ENCODE measurements at regions not wholly inside any gene's neighbourhood (a gene's known extent, or its start where the extent isn't known, plus 50 kb on each side); places are given as distances from the start of the nearest gene placed in this dataset.

DNA sequence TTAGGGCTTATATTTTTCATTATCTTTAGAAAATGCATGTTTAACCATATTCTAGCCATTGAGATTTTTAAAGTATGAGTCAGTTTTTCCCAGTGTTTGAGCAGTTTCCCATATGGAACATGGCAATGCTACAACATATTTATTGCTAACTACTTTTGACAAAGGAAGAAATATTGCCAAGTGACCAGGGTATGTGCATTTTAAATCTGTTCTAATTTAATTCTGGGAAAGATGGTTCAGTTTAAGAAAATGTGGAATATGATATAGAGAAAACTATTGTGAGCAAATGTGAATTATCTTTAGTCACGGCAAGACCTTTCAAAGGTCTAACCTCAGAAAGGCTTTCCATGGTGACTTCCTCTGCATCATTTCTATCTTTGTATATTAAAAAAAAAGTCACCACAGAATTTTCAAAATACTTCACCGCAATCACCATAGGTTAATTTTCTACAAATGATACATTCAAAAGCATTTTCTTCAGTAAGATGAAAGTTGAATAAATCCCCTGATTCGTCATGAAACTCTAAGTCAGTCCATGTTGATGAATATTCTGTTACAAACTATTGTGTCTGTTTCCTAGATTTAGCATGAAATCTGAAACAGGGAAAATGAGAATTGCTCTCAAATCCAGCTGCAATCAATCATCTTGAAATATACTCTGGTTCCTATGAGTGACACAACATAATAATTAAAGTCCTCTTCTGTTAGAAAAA lies 2349.0 kb upstream of the TENM3 start:
- no peak overlapping the region for H2BK15ac ChIP-seq (ENCODE audit: low read length)
- no peak overlapping the region for H3K23ac ChIP-seq (ENCODE audit: low read depth, low read length, poor library complexity)
- no peak overlapping the region for H2BK120ac ChIP-seq (ENCODE audit: low read depth, low read length)
- no peaks in the 10 kb centered on the region for H3K36me3 ChIP-seq (replicated peaks in 1 of 2; ENCODE audit: control insufficient read depth in 2 of 2, insufficient read depth in 2 of 2, low read length in 2 of 2)
- no peak overlapping the region for H2AFZ ChIP-seq (ENCODE audit: low read length)
- H3K9me3 ChIP-seq (replicated peaks in 1 of 2; ENCODE audit: control insufficient read depth in 2 of 2, insufficient read depth in 1 of 2, low read depth in 1 of 2, low read length in 2 of 2), result no peaks in the 10 kb centered on the region
- H3K18ac ChIP-seq (ENCODE audit: low read length), result no peak overlapping the region
- no peak overlapping the region for H3K4ac ChIP-seq (ENCODE audit: low read length)
- no peak overlapping the region for H3K27ac ChIP-seq (replicated peaks; ENCODE audit: low read length)
- no peak for DNase-seq (ENCODE audit: low spot score)
- H4K91ac ChIP-seq (ENCODE audit: low read depth, low read length, poor library complexity), result no peak overlapping the region
- no peak overlapping the region for H2BK12ac ChIP-seq (ENCODE audit: low read length)
- no peak overlapping the region for H3K4me2 ChIP-seq (ENCODE audit: insufficient read depth, low read length, poor library complexity, severe bottlenecking)
- H4K8ac ChIP-seq (ENCODE audit: low read depth, low read length), result no peak overlapping the region
- no peak overlapping the region for H2AK5ac ChIP-seq (ENCODE audit: low read depth, low read length)
- no CpG with 5 or more reads among the region's 3 CpGs for WGBS, 2 donors (ENCODE audit: extremely low coverage in 2 of 2, insufficient read length in 2 of 2, insufficient replicate concordance in 1 of 2)
- H2BK5ac ChIP-seq (ENCODE audit: low read length), result no peak overlapping the region
- no peak overlapping the region for H3K9ac ChIP-seq (ENCODE audit: low read depth, low read length, poor library complexity)
- no peaks in the 10 kb centered on the region for H3K27me3 ChIP-seq (ENCODE audit: control insufficient read depth in 3 of 3, insufficient read depth in 3 of 3, low read depth in 1 of 3, low read length in 3 of 3)
- H3K14ac ChIP-seq (ENCODE audit: low read length), result no peak overlapping the region
- peaks cover 2% of the 10 kb centered on the region for H3K79me1 ChIP-seq (ENCODE audit: low read depth, low read length)
- no peaks in the 10 kb centered on the region for H3K4me1 ChIP-seq (ENCODE audit: control insufficient read depth in 2 of 2, insufficient read depth in 1 of 2, low read depth in 1 of 2, low read length in 2 of 2)
- H3K4me3 ChIP-seq (ENCODE audit: low read length in 2 of 2), result no peak overlapping the region

DNA sequence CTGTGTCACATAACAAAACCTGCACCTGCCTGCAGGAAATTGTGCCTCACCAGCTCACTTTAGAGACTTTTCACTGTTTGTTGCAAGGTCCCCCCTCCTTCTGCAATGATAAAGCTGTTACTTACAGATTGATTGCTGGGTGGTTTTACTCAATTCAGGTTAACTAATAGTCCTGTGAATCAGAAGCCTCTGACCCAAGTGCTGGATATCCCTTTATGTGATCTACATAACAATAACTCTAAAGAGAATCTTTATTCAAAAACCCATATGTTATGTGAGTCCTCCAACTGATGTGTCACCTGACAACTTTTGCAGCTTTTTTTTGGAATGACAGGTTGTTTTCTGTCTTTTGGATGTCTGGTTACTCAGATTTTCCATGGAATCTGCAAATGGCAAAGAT lies 2323.6 kb upstream of the TENM3 start:
- Histone ChIP-seq H3K9me3 (replicated peaks in 1 of 2; ENCODE audit: control insufficient read depth in 2 of 2, insufficient read depth in 1 of 2, low read depth in 1 of 2, low read length in 2 of 2) (no peaks in the 10 kb centered on the region), H3K4ac (ENCODE audit: low read length) (no peak overlapping the region), H2BK5ac (ENCODE audit: low read length) (no peak overlapping the region), H3K4me1 (ENCODE audit: control insufficient read depth in 2 of 2, insufficient read depth in 1 of 2, low read depth in 1 of 2, low read length in 2 of 2) (no peaks in the 10 kb centered on the region), H2AFZ (ENCODE audit: low read length) (no peak overlapping the region), H4K8ac (ENCODE audit: low read depth, low read length) (no peak overlapping the region), H3K4me2 (ENCODE audit: insufficient read depth, low read length, poor library complexity, severe bottlenecking) (no peak overlapping the region), H3K79me1 (ENCODE audit: low read depth, low read length) (no peaks in the 10 kb centered on the region), H3K27ac (replicated peaks; ENCODE audit: low read length) (no peak overlapping the region), H3K4me3 (ENCODE audit: low read length in 2 of 2) (no peak overlapping the region), H3K27me3 (ENCODE audit: control insufficient read depth in 3 of 3, insufficient read depth in 3 of 3, low read depth in 1 of 3, low read length in 3 of 3) (no peaks in the 10 kb centered on the region), H3K18ac (ENCODE audit: low read length) (no peak overlapping the region), H2BK120ac (ENCODE audit: low read depth, low read length) (no peak overlapping the region), H4K91ac (ENCODE audit: low read depth, low read length, poor library complexity) (no peak overlapping the region), H3K14ac (ENCODE audit: low read length) (no peak overlapping the region), H2AK5ac (ENCODE audit: low read depth, low read length) (no peak overlapping the region), H3K9ac (ENCODE audit: low read depth, low read length, poor library complexity) (no peak overlapping the region), H3K36me3 (replicated peaks in 1 of 2; ENCODE audit: control insufficient read depth in 2 of 2, insufficient read depth in 2 of 2, low read length in 2 of 2) (no peaks in the 10 kb centered on the region), H2BK15ac (ENCODE audit: low read length) (no peak overlapping the region), H2BK12ac (ENCODE audit: low read length) (no peak overlapping the region), H3K23ac (ENCODE audit: low read depth, low read length, poor library complexity) (no peak overlapping the region)
- DNase-seq (ENCODE audit: low spot score), result no peak

DNA sequence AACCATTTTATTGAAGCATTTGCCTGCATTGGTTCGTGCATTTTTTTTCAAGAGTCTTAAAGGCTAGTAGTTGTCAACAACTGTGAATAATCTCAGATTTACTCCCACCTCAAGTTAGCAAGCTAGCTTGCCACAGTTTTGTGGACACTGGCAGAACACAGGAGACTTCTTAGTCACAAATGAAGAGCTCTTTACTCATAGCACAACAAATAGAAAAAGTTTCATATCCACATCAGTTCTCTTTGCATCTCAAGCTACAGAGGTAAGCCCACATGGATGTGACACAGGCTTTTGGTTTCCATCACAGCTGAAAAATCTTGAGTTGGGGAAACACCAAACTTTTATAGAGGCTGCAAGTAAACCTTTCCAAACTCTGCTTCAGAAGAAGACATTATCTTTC lies 2315.7 kb upstream of the TENM3 start:
- Histone ChIP-seq H2AK5ac (ENCODE audit: low read depth, low read length) (no peak overlapping the region), H2AFZ (ENCODE audit: low read length) (no peak overlapping the region), H3K14ac (ENCODE audit: low read length) (no peak overlapping the region), H3K27ac (replicated peaks; ENCODE audit: low read length) (no peak overlapping the region), H4K91ac (ENCODE audit: low read depth, low read length, poor library complexity) (no peak overlapping the region), H3K4ac (ENCODE audit: low read length) (no peak overlapping the region), H3K27me3 (ENCODE audit: control insufficient read depth in 3 of 3, insufficient read depth in 3 of 3, low read depth in 1 of 3, low read length in 3 of 3) (no peaks in the 10 kb centered on the region), H3K79me1 (ENCODE audit: low read depth, low read length) (no peaks in the 10 kb centered on the region), H3K9ac (ENCODE audit: low read depth, low read length, poor library complexity) (no peak overlapping the region), H3K9me3 (replicated peaks in 1 of 2; ENCODE audit: control insufficient read depth in 2 of 2, insufficient read depth in 1 of 2, low read depth in 1 of 2, low read length in 2 of 2) (no peaks in the 10 kb centered on the region), H4K8ac (ENCODE audit: low read depth, low read length) (no peak overlapping the region), H3K36me3 (replicated peaks in 1 of 2; ENCODE audit: control insufficient read depth in 2 of 2, insufficient read depth in 2 of 2, low read length in 2 of 2) (no peaks in the 10 kb centered on the region), H3K18ac (ENCODE audit: low read length) (no peak overlapping the region), H2BK15ac (ENCODE audit: low read length) (no peak overlapping the region), H2BK12ac (ENCODE audit: low read length) (no peak overlapping the region), H3K23ac (ENCODE audit: low read depth, low read length, poor library complexity) (no peak overlapping the region), H2BK120ac (ENCODE audit: low read depth, low read length) (no peak overlapping the region), H3K4me2 (ENCODE audit: insufficient read depth, low read length, poor library complexity, severe bottlenecking) (no peak overlapping the region), H2BK5ac (ENCODE audit: low read length) (no peak overlapping the region), H3K4me1 (ENCODE audit: control insufficient read depth in 2 of 2, insufficient read depth in 1 of 2, low read depth in 1 of 2, low read length in 2 of 2) (no peaks in the 10 kb centered on the region), H3K4me3 (ENCODE audit: low read length in 2 of 2) (no peak overlapping the region)
- no CpG with 5 or more reads among the region's 1 CpG for WGBS, 2 donors (ENCODE audit: extremely low coverage in 2 of 2, insufficient read length in 2 of 2, insufficient replicate concordance in 1 of 2)
- DNase-seq (ENCODE audit: low spot score), result no peak

DNA sequence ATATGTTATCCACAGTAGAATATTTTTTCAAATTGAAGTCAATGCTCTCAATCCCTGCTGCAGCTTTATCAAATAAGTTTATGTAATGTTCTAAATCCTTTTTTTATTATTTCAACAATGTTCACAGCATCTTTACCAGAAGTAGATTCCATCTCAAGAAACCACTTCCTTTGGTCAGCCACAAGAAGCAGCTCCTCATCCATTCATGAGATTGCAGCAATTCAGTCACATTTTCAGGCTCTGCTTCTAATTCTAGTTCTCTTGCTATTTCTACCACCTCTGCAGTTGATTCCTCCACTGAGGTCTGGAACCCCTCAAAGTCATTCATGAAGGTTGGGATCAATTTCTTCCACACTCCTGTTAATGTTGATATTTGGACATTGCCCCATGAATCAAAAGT lies 2301.3 kb upstream of the TENM3 start:
- Histone ChIP-seq H3K4me1 (ENCODE audit: control insufficient read depth in 2 of 2, insufficient read depth in 1 of 2, low read depth in 1 of 2, low read length in 2 of 2) (no peaks in the 10 kb centered on the region), H3K4ac (ENCODE audit: low read length) (no peak overlapping the region), H3K4me3 (ENCODE audit: low read length in 2 of 2) (no peak overlapping the region), H2BK5ac (ENCODE audit: low read length) (no peak overlapping the region), H2AK5ac (ENCODE audit: low read depth, low read length) (no peak overlapping the region), H3K14ac (ENCODE audit: low read length) (no peak overlapping the region), H3K4me2 (ENCODE audit: insufficient read depth, low read length, poor library complexity, severe bottlenecking) (no peak overlapping the region), H3K9ac (ENCODE audit: low read depth, low read length, poor library complexity) (no peak overlapping the region), H2BK120ac (ENCODE audit: low read depth, low read length) (no peak overlapping the region), H3K27me3 (ENCODE audit: control insufficient read depth in 3 of 3, insufficient read depth in 3 of 3, low read depth in 1 of 3, low read length in 3 of 3) (no peaks in the 10 kb centered on the region), H3K18ac (ENCODE audit: low read length) (no peak overlapping the region), H3K79me1 (ENCODE audit: low read depth, low read length) (no peaks in the 10 kb centered on the region), H3K23ac (ENCODE audit: low read depth, low read length, poor library complexity) (no peak overlapping the region), H3K9me3 (replicated peaks in 1 of 2; ENCODE audit: control insufficient read depth in 2 of 2, insufficient read depth in 1 of 2, low read depth in 1 of 2, low read length in 2 of 2) (no peaks in the 10 kb centered on the region), H3K27ac (replicated peaks; ENCODE audit: low read length) (no peak overlapping the region), H2AFZ (ENCODE audit: low read length) (no peak overlapping the region), H2BK15ac (ENCODE audit: low read length) (no peak overlapping the region), H2BK12ac (ENCODE audit: low read length) (no peak overlapping the region), H3K36me3 (replicated peaks in 1 of 2; ENCODE audit: control insufficient read depth in 2 of 2, insufficient read depth in 2 of 2, low read length in 2 of 2) (no peaks in the 10 kb centered on the region), H4K91ac (ENCODE audit: low read depth, low read length, poor library complexity) (no peak overlapping the region), H4K8ac (ENCODE audit: low read depth, low read length) (no peak overlapping the region)
- no peak for DNase-seq (ENCODE audit: low spot score)

Data from neuronal stem cell (in vitro differentiated cells).